ENCODE measurements at regions not wholly inside any gene's neighbourhood (a gene's known extent, or its start where the extent isn't known, plus 50 kb on each side); places are given as distances from the start of the nearest gene placed in this dataset.

GRCh38 chr13:40398065-40398464 lies 268.4 kb downstream of the FOXO1 start:
- Histone ChIP-seq H3K4me3 (ENCODE audit: insufficient read depth, low read depth, low read length) (no peak overlapping the region), H3K36me3 (replicated peaks; ENCODE audit: control insufficient read depth, insufficient read depth, low read length) (no peaks in the 10 kb centered on the region), H3K27me3 (ENCODE audit: control insufficient read depth, insufficient read depth, low read length) (no peaks in the 10 kb centered on the region)
- DNase-seq = no peak

- DNase-seq = no peak
- Histone ChIP-seq H3K4me3 (ENCODE audit: insufficient read depth, low read depth, low read length) (no peak overlapping the region), H3K36me3 (replicated peaks; ENCODE audit: control insufficient read depth, insufficient read depth, low read length) (no peaks in the 10 kb centered on the region), H3K27me3 (ENCODE audit: control insufficient read depth, insufficient read depth, low read length) (no peaks in the 10 kb centered on the region)
Measured at GRCh38 chr13:40399756-40400155, 266.7 kb downstream of the FOXO1 start.

- no peak for DNase-seq
- Histone ChIP-seq H3K4me3 (ENCODE audit: insufficient read depth, low read depth, low read length) (no peak overlapping the region), H3K36me3 (replicated peaks; ENCODE audit: control insufficient read depth, insufficient read depth, low read length) (no peaks in the 10 kb centered on the region), H3K27me3 (ENCODE audit: control insufficient read depth, insufficient read depth, low read length) (no peaks in the 10 kb centered on the region)
Measured at GRCh38 chr13:40401911-40402776, 264.3 kb downstream of the FOXO1 start.

GRCh38 chr13:40402931-40403431 lies 263.5 kb downstream of the FOXO1 start:
- Histone ChIP-seq H3K36me3 (replicated peaks; ENCODE audit: control insufficient read depth, insufficient read depth, low read length) (no peaks in the 10 kb centered on the region), H3K27me3 (ENCODE audit: control insufficient read depth, insufficient read depth, low read length) (no peaks in the 10 kb centered on the region), H3K4me3 (ENCODE audit: insufficient read depth, low read depth, low read length) (no peak overlapping the region)
- no peak for DNase-seq

- Histone ChIP-seq H3K4me3 (ENCODE audit: insufficient read depth, low read depth, low read length) (no peak overlapping the region), H3K27me3 (ENCODE audit: control insufficient read depth, insufficient read depth, low read length) (no peaks in the 10 kb centered on the region), H3K36me3 (replicated peaks; ENCODE audit: control insufficient read depth, insufficient read depth, low read length) (no peaks in the 10 kb centered on the region)
- no peak for DNase-seq
Measured at GRCh38 chr13:40403509-40404241, 262.8 kb downstream of the FOXO1 start.

GRCh38 chr13:40404407-40404806 lies 262.0 kb downstream of the FOXO1 start:
- H3K27me3 ChIP-seq (ENCODE audit: control insufficient read depth, insufficient read depth, low read length) = no peaks in the 10 kb centered on the region
- H3K36me3 ChIP-seq (replicated peaks; ENCODE audit: control insufficient read depth, insufficient read depth, low read length) = no peaks in the 10 kb centered on the region

GRCh38 chr13:40404967-40405716 lies 261.3 kb downstream of the FOXO1 start:
- Histone ChIP-seq H3K4me3 (ENCODE audit: insufficient read depth, low read depth, low read length) (no peak overlapping the region), H3K36me3 (replicated peaks; ENCODE audit: control insufficient read depth, insufficient read depth, low read length) (no peaks in the 10 kb centered on the region), H3K27me3 (ENCODE audit: control insufficient read depth, insufficient read depth, low read length) (no peaks in the 10 kb centered on the region)
- no peak for DNase-seq

More at GRCh38 chr13:40404407-40404806, 262.0 kb downstream of the FOXO1 start:
- no peak overlapping the region for H3K4me3 ChIP-seq (ENCODE audit: insufficient read depth, low read depth, low read length)
- DNase-seq = no peak

- DNase-seq = no peak
Measured at GRCh38 chr13:40406405-40407120, 259.9 kb downstream of the FOXO1 start.

GRCh38 chr13:40407567-40407966 lies 258.9 kb downstream of the FOXO1 start:
- DNase-seq = no peak
- H3K36me3 ChIP-seq (replicated peaks; ENCODE audit: control insufficient read depth, insufficient read depth, low read length) = no peaks in the 10 kb centered on the region
- no peak overlapping the region for H3K4me3 ChIP-seq (ENCODE audit: insufficient read depth, low read depth, low read length)
- H3K27me3 ChIP-seq (ENCODE audit: control insufficient read depth, insufficient read depth, low read length) = no peaks in the 10 kb centered on the region

More at GRCh38 chr13:40406405-40407120, 259.9 kb downstream of the FOXO1 start:
- Histone ChIP-seq H3K27me3 (ENCODE audit: control insufficient read depth, insufficient read depth, low read length) (no peaks in the 10 kb centered on the region), H3K36me3 (replicated peaks; ENCODE audit: control insufficient read depth, insufficient read depth, low read length) (no peaks in the 10 kb centered on the region), H3K4me3 (ENCODE audit: insufficient read depth, low read depth, low read length) (no peak overlapping the region)

GRCh38 chr13:40408602-40409001 lies 257.8 kb downstream of the FOXO1 start:
- Histone ChIP-seq H3K27me3 (ENCODE audit: control insufficient read depth, insufficient read depth, low read length) (no peaks in the 10 kb centered on the region), H3K36me3 (replicated peaks; ENCODE audit: control insufficient read depth, insufficient read depth, low read length) (no peaks in the 10 kb centered on the region), H3K4me3 (ENCODE audit: insufficient read depth, low read depth, low read length) (no peak overlapping the region)
- no peak for DNase-seq

- no peak for DNase-seq
- H3K36me3 ChIP-seq (replicated peaks; ENCODE audit: control insufficient read depth, insufficient read depth, low read length) = no peaks in the 10 kb centered on the region
- no peak overlapping the region for H3K4me3 ChIP-seq (ENCODE audit: insufficient read depth, low read depth, low read length)
- H3K27me3 ChIP-seq (ENCODE audit: control insufficient read depth, insufficient read depth, low read length) = no peaks in the 10 kb centered on the region
Measured at GRCh38 chr13:40409278-40409677, 257.2 kb downstream of the FOXO1 start.

- no peaks in the 10 kb centered on the region for H3K36me3 ChIP-seq (replicated peaks; ENCODE audit: control insufficient read depth, insufficient read depth, low read length)
- no peaks in the 10 kb centered on the region for H3K27me3 ChIP-seq (ENCODE audit: control insufficient read depth, insufficient read depth, low read length)
- no peak for DNase-seq
- no peak overlapping the region for H3K4me3 ChIP-seq (ENCODE audit: insufficient read depth, low read depth, low read length)
Measured at GRCh38 chr13:40410315-40410714, 256.1 kb downstream of the FOXO1 start.

- Histone ChIP-seq H3K4me3 (ENCODE audit: insufficient read depth, low read depth, low read length) (no peak overlapping the region), H3K36me3 (replicated peaks; ENCODE audit: control insufficient read depth, insufficient read depth, low read length) (no peaks in the 10 kb centered on the region), H3K27me3 (ENCODE audit: control insufficient read depth, insufficient read depth, low read length) (no peaks in the 10 kb centered on the region)
- no peak for DNase-seq
Measured at GRCh38 chr13:40420160-40420740, 246.2 kb downstream of the FOXO1 start.
